H9 (cell line): ENCODE measurements at regions not wholly inside any gene's neighbourhood (a gene's known extent, or its start where the extent isn't known, plus 50 kb on each side); places are given as distances from the start of the nearest gene placed in this dataset.
A peak's percentile ranks its signal among the peaks of the same experiment; 100 is the strongest.

Source experiments
- DNase-seq: peaks from one replicate; pipeline ENCODE4 v3.0.0-alpha.2; 2017
- H2AFZ ChIP-seq: one replicate; pipeline ENCODE4 v1.6.1; 2013; ENCODE audit warnings: mild to moderate bottlenecking, low read length, control low read depth, moderate library complexity
- H2AK5ac ChIP-seq: 2 replicates; pipeline ENCODE4 v1.6.1; 2013; ENCODE audit warnings: low read length, control low read depth, mixed read lengths; ENCODE audit not compliant: insufficient read length
- H2BK120ac ChIP-seq: one replicate; pipeline ENCODE4 v1.6.1; 2013; ENCODE audit warnings: low read depth, mild to moderate bottlenecking, low read length, control low read depth, inconsistent platforms; ENCODE audit not compliant: poor library complexity, severe bottlenecking
- H2BK12ac ChIP-seq: 2 replicates; pipeline ENCODE4 v1.6.1; 2013; ENCODE audit warnings: low read length, control low read depth, mixed read lengths, low read depth; ENCODE audit not compliant: insufficient read length
- H2BK15ac ChIP-seq: 2 replicates; pipeline ENCODE4 v1.6.1; 2013; ENCODE audit warnings: low read depth, low read length, control low read depth
- H2BK20ac ChIP-seq: one replicate; pipeline ENCODE4 v1.6.1; 2013; ENCODE audit warnings: low read depth, mild to moderate bottlenecking, low read length, control low read depth, inconsistent platforms; ENCODE audit not compliant: poor library complexity, severe bottlenecking
- H2BK5ac ChIP-seq: 2 replicates; pipeline ENCODE4 v1.6.1; 2013; ENCODE audit warnings: low read length, control low read depth, mixed read lengths; ENCODE audit not compliant: insufficient read length
- H3K14ac ChIP-seq: 2 replicates; pipeline ENCODE4 v1.6.1; 2013; ENCODE audit warnings: low read length, control low read depth; ENCODE audit not compliant: insufficient read depth
- H3K18ac ChIP-seq: 2 replicates; pipeline ENCODE4 v1.6.1; 2013; ENCODE audit warnings: low read depth, mild to moderate bottlenecking, mixed read lengths, low read length, control low read depth; ENCODE audit not compliant: insufficient read length
- H3K23ac ChIP-seq: 2 replicates; pipeline ENCODE4 v1.6.1; 2013; ENCODE audit warnings: low read length, control low read depth, mixed read lengths, low read depth; ENCODE audit not compliant: insufficient read length
- H3K23me2 ChIP-seq: 2 replicates; pipeline ENCODE4 v1.6.1; 2013; ENCODE audit warnings: low read depth, mild to moderate bottlenecking, mixed read lengths, low read length, control low read depth; ENCODE audit not compliant: insufficient read length, poor library complexity, severe bottlenecking
- H3K27ac ChIP-seq: 2 replicates; pipeline ENCODE4 v1.5.1; 2013; ENCODE audit warnings: low read length, control low read depth, mixed read lengths, low read depth; ENCODE audit not compliant: insufficient read length
- H3K27me3 ChIP-seq: 2 replicates; pipeline ENCODE4 v1.6.1; 2013; ENCODE audit warnings: low read length, control low read depth, inconsistent platforms; ENCODE audit not compliant: insufficient read depth
- H3K4ac ChIP-seq: 2 replicates; pipeline ENCODE4 v1.6.1; 2013; ENCODE audit warnings: low read depth, mild to moderate bottlenecking, control low read depth, inconsistent platforms, low read length, moderate library complexity
- H3K4me1 ChIP-seq: 2 replicates; pipeline ENCODE4 v1.6.1; 2013; ENCODE audit warnings: low read length, control low read depth, inconsistent platforms; ENCODE audit not compliant: insufficient read depth
- H3K4me2 ChIP-seq: 2 replicates; pipeline ENCODE4 v1.6.1; 2013; ENCODE audit warnings: low read length, control low read depth, mixed read lengths; ENCODE audit not compliant: insufficient read length, insufficient read depth
- H3K56ac ChIP-seq: 2 replicates; pipeline ENCODE4 v1.6.1; 2013; ENCODE audit warnings: low read depth, mild to moderate bottlenecking, mixed read lengths, low read length, control low read depth; ENCODE audit not compliant: insufficient read length
- H3K79me1 ChIP-seq: 2 replicates; pipeline ENCODE4 v1.6.1; 2013; ENCODE audit warnings: low read depth, mild to moderate bottlenecking, moderate library complexity, low read length, control low read depth, inconsistent platforms; ENCODE audit not compliant: insufficient read depth, poor library complexity, severe bottlenecking
- H3K79me2 ChIP-seq: 2 replicates; pipeline ENCODE4 v1.6.1; 2013; ENCODE audit warnings: low read length, control low read depth, inconsistent platforms; ENCODE audit not compliant: insufficient read depth
- H3K9ac ChIP-seq: 2 replicates; pipeline ENCODE4 v1.6.1; 2013; ENCODE audit warnings: low read length, control low read depth, mixed read lengths; ENCODE audit not compliant: insufficient read length; ENCODE audit errors: extremely low read depth
- H3K9me3 ChIP-seq: one replicate; pipeline ENCODE4 v1.6.1; 2013; ENCODE audit warnings: low read depth, low read length, inconsistent platforms; ENCODE audit not compliant: control insufficient read depth
- H3T11ph ChIP-seq: one replicate; pipeline ENCODE4 v1.6.1; 2013; ENCODE audit warnings: mild to moderate bottlenecking, low read length, control low read depth, inconsistent platforms
- H4K20me1 ChIP-seq: one replicate; pipeline ENCODE4 v1.6.1; 2013; ENCODE audit not compliant: control insufficient read depth, insufficient read length, insufficient read depth
- H4K5ac ChIP-seq: 2 replicates; pipeline ENCODE4 v1.6.1; 2013; ENCODE audit warnings: low read depth, mild to moderate bottlenecking, mixed read lengths, low read length, control low read depth; ENCODE audit not compliant: insufficient read length
- H4K8ac ChIP-seq: replicated peaks from 2 replicates; pipeline ENCODE4 v1.6.1; 2013; ENCODE audit warnings: low read length, control low read depth, mixed read lengths, low read depth; ENCODE audit not compliant: insufficient read length
- H4K91ac ChIP-seq: 2 replicates; pipeline ENCODE4 v1.6.1; 2013; ENCODE audit warnings: low read depth, mild to moderate bottlenecking, moderate library complexity, mixed read lengths, low read length, control low read depth; ENCODE audit not compliant: insufficient read length
- H3K27ac Mint-ChIP-seq, 3 experiments: 2 replicates in 2 of 3; 3 replicates in 1 of 3; pipeline ENCODE4 v1.8.0; 2020 to 2021; ENCODE audit warnings: mixed read lengths in 3 of 3, mild to moderate bottlenecking in 1 of 3, moderate library complexity in 1 of 3
- H3K27me3 Mint-ChIP-seq: 2 replicates; pipeline ENCODE4 v1.8.0; 2021; ENCODE audit warnings: low read depth, mild to moderate bottlenecking, moderate library complexity, mixed read lengths
- H3K36me3 Mint-ChIP-seq, 3 experiments: 2 replicates in 2 of 3; 3 replicates in 1 of 3; pipeline ENCODE4 v1.8.0; 2020 to 2021; ENCODE audit warnings: low read depth in 3 of 3, mixed read lengths in 3 of 3; ENCODE audit not compliant: insufficient read depth in 1 of 3
- H3K4me1 Mint-ChIP-seq, 2 experiments: 2 replicates each; pipeline ENCODE4 v1.8.0; 2020; ENCODE audit warnings: mixed read lengths in 2 of 2
- H3K4me3 Mint-ChIP-seq, 2 experiments: 2 replicates in 1 of 2; 3 replicates in 1 of 2; pipeline ENCODE4 v1.8.0; 2020 to 2021; ENCODE audit warnings: mild to moderate bottlenecking in 2 of 2, mixed read lengths in 2 of 2, moderate library complexity in 1 of 2
- H3K9me3 Mint-ChIP-seq, 2 experiments: 2 replicates in 1 of 2; 3 replicates in 1 of 2; pipeline ENCODE4 v1.8.0; 2020; ENCODE audit warnings: mild to moderate bottlenecking in 2 of 2, mixed read lengths in 2 of 2, moderate library complexity in 1 of 2
- CTCF ChIP-seq: fragments of 200-600 bp; sonication (generic); conservative IDR thresholded peaks from 3 replicates; pipeline ENCODE4 v1.8.0; 2021; ENCODE audit warnings: antibody characterized with exemption, mild to moderate bottlenecking
- WGBS: extraction: QIAGEN DNeasy Blood & Tissue Kit; methylation state at CpG from one replicate; pipeline ENCODE4 v1.1.7; 2013; ENCODE audit warnings: missing lambda C conversion rate, low lambda C conversion rate, mixed read lengths; ENCODE audit not compliant: insufficient read length; ENCODE audit errors: extremely low coverage; 5-methylcytosine and 5-hydroxymethylcytosine counted together

- H3K27me3 ChIP-seq: no peaks in the 10 kb centered on the region
- Mint-ChIP-seq H3K9me3 (no peaks in the 10 kb centered on the region), H3K4me3 (no peak overlapping the region), H3K36me3 (no peaks in the 10 kb centered on the region), H3K4me1 (no peaks in the 10 kb centered on the region), H3K27ac (peak overlapping the region in 1 of 3 experiments; percentile 68; a peak in 1 of 7 replicates), H3K27me3 (peaks cover 17% of the 10 kb centered on the region)
- H3K14ac ChIP-seq: peak overlapping the region; percentile 55; the same call in 1 of the 2 replicates
- WGBS: no CpG with 5 or more reads among the region's 10 CpGs
- no peaks in the 10 kb centered on the region for H3K79me1 ChIP-seq
- H3K79me2 ChIP-seq: no peaks in the 10 kb centered on the region
- H2AFZ ChIP-seq: no peak overlapping the region
- H4K91ac ChIP-seq: no peak overlapping the region
- no peaks in the 10 kb centered on the region for H3K9me3 ChIP-seq
- H3K18ac ChIP-seq: no peak overlapping the region
- DNase-seq: no peak
- H3K9ac ChIP-seq: no peak overlapping the region
- no peak overlapping the region for H2BK120ac ChIP-seq
- no peak overlapping the region for H2AK5ac ChIP-seq
- H2BK15ac ChIP-seq: no peak overlapping the region
- H3K4me1 ChIP-seq: no peaks in the 10 kb centered on the region
- H2BK20ac ChIP-seq: no peak overlapping the region
- no peaks in the 10 kb centered on the region for H3K23me2 ChIP-seq
- H3K23ac ChIP-seq: no peak overlapping the region
- no peak overlapping the region for H2BK5ac ChIP-seq
- no peak overlapping the region for H4K5ac ChIP-seq
- no peak overlapping the region for H3K56ac ChIP-seq
- H3T11ph ChIP-seq: no peak overlapping the region
- no peaks in the 10 kb centered on the region for H4K20me1 ChIP-seq
- H3K4ac ChIP-seq: no peak overlapping the region
- TF ChIP-seq CTCF: no peak
- no peak overlapping the region for H3K4me2 ChIP-seq
- no peak overlapping the region for H2BK12ac ChIP-seq
- H3K27ac ChIP-seq: no peak overlapping the region
- H4K8ac ChIP-seq: no peak overlapping the region
These were observed 54.1 kb upstream of the TAMM41 start for GRCh38 chr3:11900824-11901223.
